ENCODE measurements at regions not wholly inside any gene's neighbourhood (a gene's known extent, or its start where the extent isn't known, plus 50 kb on each side); places are given as distances from the start of the nearest gene placed in this dataset.

DNA sequence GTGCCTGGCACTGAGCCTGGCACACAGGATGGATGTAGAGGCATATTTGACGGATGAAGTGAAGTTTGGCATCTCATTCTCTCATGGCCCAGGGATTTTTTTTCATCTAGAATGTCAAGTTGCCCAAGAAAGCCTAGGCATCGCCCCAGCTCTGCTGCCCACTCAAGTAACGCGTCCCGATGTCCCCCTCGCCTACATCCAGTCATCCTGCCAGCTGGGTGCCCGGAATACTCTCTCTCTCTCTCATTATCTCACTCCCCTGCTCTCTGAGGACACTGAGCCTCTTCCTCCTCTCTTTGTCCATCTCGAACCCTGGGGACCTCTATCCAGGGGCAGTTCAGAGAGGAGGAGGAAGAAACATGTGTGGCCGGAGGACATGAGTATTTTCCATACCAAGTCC, 142.3 kb upstream of the ZC3H12A start:
- H3K27me3 ChIP-seq (ENCODE audit: insufficient read depth, poor library complexity, severe bottlenecking), result no peaks in the 10 kb centered on the region
- no peak overlapping the region for H3K27ac ChIP-seq (replicated peaks)
- TF ChIP-seq, protein P1, sequence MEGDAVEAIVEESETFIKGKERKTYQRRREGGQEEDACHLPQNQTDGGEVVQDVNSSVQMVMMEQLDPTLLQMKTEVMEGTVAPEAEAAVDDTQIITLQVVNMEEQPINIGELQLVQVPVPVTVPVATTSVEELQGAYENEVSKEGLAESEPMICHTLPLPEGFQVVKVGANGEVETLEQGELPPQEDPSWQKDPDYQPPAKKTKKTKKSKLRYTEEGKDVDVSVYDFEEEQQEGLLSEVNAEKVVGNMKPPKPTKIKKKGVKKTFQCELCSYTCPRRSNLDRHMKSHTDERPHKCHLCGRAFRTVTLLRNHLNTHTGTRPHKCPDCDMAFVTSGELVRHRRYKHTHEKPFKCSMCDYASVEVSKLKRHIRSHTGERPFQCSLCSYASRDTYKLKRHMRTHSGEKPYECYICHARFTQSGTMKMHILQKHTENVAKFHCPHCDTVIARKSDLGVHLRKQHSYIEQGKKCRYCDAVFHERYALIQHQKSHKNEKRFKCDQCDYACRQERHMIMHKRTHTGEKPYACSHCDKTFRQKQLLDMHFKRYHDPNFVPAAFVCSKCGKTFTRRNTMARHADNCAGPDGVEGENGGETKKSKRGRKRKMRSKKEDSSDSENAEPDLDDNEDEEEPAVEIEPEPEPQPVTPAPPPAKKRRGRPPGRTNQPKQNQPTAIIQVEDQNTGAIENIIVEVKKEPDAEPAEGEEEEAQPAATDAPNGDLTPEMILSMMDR (IDR thresholded peaks at IDR 0.05; ENCODE audit: insufficient read depth, low read length), result no peak
- TF ChIP-seq GABPA (IDR thresholded peaks at IDR 0.05; ENCODE audit: low read depth) (no peak), POLR2AphosphoS5 (IDR thresholded peaks at IDR 0.05; ENCODE audit: low read depth) (no peak), SPI1 (IDR thresholded peaks at IDR 0.05; ENCODE audit: borderline replicate concordance, low read depth) (no peak)
- TF ChIP-seq, protein P2, sequence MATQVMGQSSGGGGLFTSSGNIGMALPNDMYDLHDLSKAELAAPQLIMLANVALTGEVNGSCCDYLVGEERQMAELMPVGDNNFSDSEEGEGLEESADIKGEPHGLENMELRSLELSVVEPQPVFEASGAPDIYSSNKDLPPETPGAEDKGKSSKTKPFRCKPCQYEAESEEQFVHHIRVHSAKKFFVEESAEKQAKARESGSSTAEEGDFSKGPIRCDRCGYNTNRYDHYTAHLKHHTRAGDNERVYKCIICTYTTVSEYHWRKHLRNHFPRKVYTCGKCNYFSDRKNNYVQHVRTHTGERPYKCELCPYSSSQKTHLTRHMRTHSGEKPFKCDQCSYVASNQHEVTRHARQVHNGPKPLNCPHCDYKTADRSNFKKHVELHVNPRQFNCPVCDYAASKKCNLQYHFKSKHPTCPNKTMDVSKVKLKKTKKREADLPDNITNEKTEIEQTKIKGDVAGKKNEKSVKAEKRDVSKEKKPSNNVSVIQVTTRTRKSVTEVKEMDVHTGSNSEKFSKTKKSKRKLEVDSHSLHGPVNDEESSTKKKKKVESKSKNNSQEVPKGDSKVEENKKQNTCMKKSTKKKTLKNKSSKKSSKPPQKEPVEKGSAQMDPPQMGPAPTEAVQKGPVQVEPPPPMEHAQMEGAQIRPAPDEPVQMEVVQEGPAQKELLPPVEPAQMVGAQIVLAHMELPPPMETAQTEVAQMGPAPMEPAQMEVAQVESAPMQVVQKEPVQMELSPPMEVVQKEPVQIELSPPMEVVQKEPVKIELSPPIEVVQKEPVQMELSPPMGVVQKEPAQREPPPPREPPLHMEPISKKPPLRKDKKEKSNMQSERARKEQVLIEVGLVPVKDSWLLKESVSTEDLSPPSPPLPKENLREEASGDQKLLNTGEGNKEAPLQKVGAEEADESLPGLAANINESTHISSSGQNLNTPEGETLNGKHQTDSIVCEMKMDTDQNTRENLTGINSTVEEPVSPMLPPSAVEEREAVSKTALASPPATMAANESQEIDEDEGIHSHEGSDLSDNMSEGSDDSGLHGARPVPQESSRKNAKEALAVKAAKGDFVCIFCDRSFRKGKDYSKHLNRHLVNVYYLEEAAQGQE (IDR thresholded peaks at IDR 0.05; ENCODE audit: insufficient replicate concordance, low read depth), result no peak
- DNase-seq (ENCODE audit: low read depth in 1 of 2, low spot score in 1 of 2), result no peak
- H3K4me3 ChIP-seq (replicated peaks; ENCODE audit: insufficient read depth, low read length), result no peak overlapping the region

DNA sequence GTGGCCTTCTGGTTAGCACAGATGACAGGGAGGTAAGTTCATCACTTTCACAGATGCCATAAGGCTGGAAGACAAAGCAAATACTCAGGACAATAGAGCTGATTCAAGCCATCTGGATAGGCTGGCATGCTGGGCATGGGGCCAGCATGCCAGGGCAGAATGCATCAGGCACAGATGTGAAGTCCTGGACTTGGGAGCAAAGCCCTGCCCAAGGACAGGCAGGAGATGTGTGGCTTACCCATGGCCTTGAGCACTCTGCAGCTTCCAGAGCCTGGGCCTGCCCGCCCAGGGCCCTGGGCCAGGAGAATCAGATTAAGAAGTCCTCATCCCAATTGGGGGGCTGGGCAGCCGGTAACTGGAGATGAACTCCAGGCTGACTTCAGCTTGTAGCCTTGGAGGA, 135.7 kb upstream of the ZC3H12A start:
- no peaks in the 10 kb centered on the region for H3K27me3 ChIP-seq (ENCODE audit: insufficient read depth, poor library complexity, severe bottlenecking)
- H3K4me3 ChIP-seq (replicated peaks; ENCODE audit: insufficient read depth, low read length), result no peak overlapping the region
- no peak for DNase-seq (ENCODE audit: low read depth in 1 of 2, low spot score in 1 of 2)
- TF ChIP-seq GABPA (IDR thresholded peaks at IDR 0.05; ENCODE audit: low read depth), result no peak
- TF ChIP-seq SPI1 (IDR thresholded peaks at IDR 0.05; ENCODE audit: borderline replicate concordance, low read depth), result no peak
- TF ChIP-seq, protein P2 (IDR thresholded peaks at IDR 0.05; ENCODE audit: insufficient replicate concordance, low read depth), result no peak
- TF ChIP-seq, protein P1 (IDR thresholded peaks at IDR 0.05; ENCODE audit: insufficient read depth, low read length), result no peak
- no peak for TF ChIP-seq POLR2AphosphoS5 (IDR thresholded peaks at IDR 0.05; ENCODE audit: low read depth)
- H3K27ac ChIP-seq (replicated peaks), result no peak overlapping the region

DNA sequence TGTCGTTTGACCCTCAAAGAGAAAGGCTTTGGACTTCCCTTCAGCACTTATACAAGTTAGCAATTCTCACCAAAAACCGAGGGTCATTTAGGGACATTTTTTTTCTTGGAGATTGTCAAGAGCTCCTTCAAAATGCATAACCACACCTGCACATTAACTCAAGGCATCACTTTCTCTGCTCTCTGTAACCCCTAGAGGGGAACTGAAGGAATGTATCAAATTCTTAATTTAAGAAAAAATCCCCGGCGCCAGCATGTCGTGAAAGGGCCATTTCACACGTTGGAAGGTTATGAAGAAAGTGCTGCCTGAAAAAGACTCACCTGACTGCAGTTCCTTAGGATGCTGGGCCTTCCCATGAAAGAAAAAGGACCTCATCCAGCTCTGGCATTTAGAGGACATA, 131.6 kb upstream of the ZC3H12A start:
- Histone ChIP-seq H3K4me3 (replicated peaks; ENCODE audit: insufficient read depth, low read length) (no peak overlapping the region), H3K27ac (replicated peaks) (no peak overlapping the region), H3K27me3 (ENCODE audit: insufficient read depth, poor library complexity, severe bottlenecking) (no peaks in the 10 kb centered on the region)
- DNase-seq (ENCODE audit: low read depth in 1 of 2, low spot score in 1 of 2), result no peak
- TF ChIP-seq GABPA (IDR thresholded peaks at IDR 0.05; ENCODE audit: low read depth) (no peak), SPI1 (IDR thresholded peaks at IDR 0.05; ENCODE audit: borderline replicate concordance, low read depth) (no peak), POLR2AphosphoS5 (IDR thresholded peaks at IDR 0.05; ENCODE audit: low read depth) (no peak)
- TF ChIP-seq, protein P2 (IDR thresholded peaks at IDR 0.05; ENCODE audit: insufficient replicate concordance, low read depth), result no peak
- TF ChIP-seq, protein P1 (IDR thresholded peaks at IDR 0.05; ENCODE audit: insufficient read depth, low read length), result no peak
